ENCODE measurements at regions not wholly inside any gene's neighbourhood (a gene's known extent, or its start where the extent isn't known, plus 50 kb on each side); places are given as distances from the start of the nearest gene placed in this dataset.

GRCh38 chr5:107301999-107302398 lies 368.7 kb downstream of the EFNA5 start:
- H2AFZ ChIP-seq (ENCODE audit: insufficient read depth, low read depth, low read length, poor library complexity, severe bottlenecking), result no peak overlapping the region
- no peaks in the 10 kb centered on the region for H3K36me3 ChIP-seq (replicated peaks in 1 of 2; ENCODE audit: control extremely low read depth in 1 of 2, control insufficient read depth in 1 of 2, extremely low read depth in 1 of 2, insufficient read depth in 2 of 2, low read length in 1 of 2)
- Mint-ChIP-seq H3K4me1 (no peaks in the 10 kb centered on the region), H3K9me3 (ENCODE audit: insufficient read depth) (no peaks in the 10 kb centered on the region), H3K27ac (no peak overlapping the region), H3K4me3 (no peak overlapping the region), H3K27me3 (peaks cover 11% of the 10 kb centered on the region)
- no peak overlapping the region for H3K9ac ChIP-seq (ENCODE audit: low read length)
- H3K27me3 ChIP-seq (replicated peaks in 1 of 4; ENCODE audit: control extremely low read depth in 1 of 4, control insufficient read depth in 3 of 4, insufficient read depth in 4 of 4, low read length in 3 of 4), result peaks cover 0 to 3% (median 0%) of the 10 kb centered on the region in 4 experiments
- CTCF ChIA-PET, result no interaction called here
- no peak overlapping the region for H3K4me3 ChIP-seq (ENCODE audit: control extremely low read depth in 1 of 5, extremely low read depth in 1 of 5, insufficient read depth in 1 of 5, low read depth in 2 of 5, low read length in 4 of 5)
- TF ChIP-seq CTCF (IDR thresholded peaks at IDR 0.05), result no peak
- no peak for TF ChIP-seq EZH2 (IDR thresholded peaks at IDR 0.05; ENCODE audit: borderline replicate concordance, insufficient read depth, low read depth, low read length, poor library complexity, severe bottlenecking)
- no peak overlapping the region for H3K4me2 ChIP-seq (replicated peaks; ENCODE audit: low read depth, low read length, poor library complexity, severe bottlenecking)
- no CpG with 5 or more reads among the region's 3 CpGs for WGBS (ENCODE audit: insufficient coverage)
- DNase-seq (no peak), ATAC-seq (ENCODE audit: low read depth) (no peak)
- intact Hi-C loops (cut with micrococcal nuclease), result no loop called here
- H3K27ac ChIP-seq (ENCODE audit: low read length in 2 of 2), result no peak overlapping the region
- no peaks in the 10 kb centered on the region for H4K20me1 ChIP-seq (ENCODE audit: control insufficient read depth, insufficient read depth, low read length, poor library complexity, severe bottlenecking)
- H3K9me3 ChIP-seq (ENCODE audit: control extremely low read depth in 1 of 3, control insufficient read depth in 2 of 3, insufficient read depth in 1 of 3, low read length in 2 of 3), result no peaks in the 10 kb centered on the region
- POLR2A ChIA-PET, result no interaction called here
- H3K4me1 ChIP-seq (ENCODE audit: control insufficient read depth in 2 of 2, insufficient read depth in 2 of 2, low read length in 2 of 2), result no peaks in the 10 kb centered on the region
- no peaks in the 10 kb centered on the region for H3K79me2 ChIP-seq (ENCODE audit: control insufficient read depth, insufficient read depth, low read length)

GRCh38 chr5:107300721-107301327 lies 369.9 kb downstream of the EFNA5 start:
- no peak overlapping the region for H3K4me3 Mint-ChIP-seq
- no peaks in the 10 kb centered on the region for H3K4me1 Mint-ChIP-seq
- Histone ChIP-seq H3K36me3 (replicated peaks in 1 of 2; ENCODE audit: control extremely low read depth in 1 of 2, control insufficient read depth in 1 of 2, extremely low read depth in 1 of 2, insufficient read depth in 2 of 2, low read length in 1 of 2) (no peaks in the 10 kb centered on the region), H3K4me2 (replicated peaks; ENCODE audit: low read depth, low read length, poor library complexity, severe bottlenecking) (no peak overlapping the region), H3K4me1 (ENCODE audit: control insufficient read depth in 2 of 2, insufficient read depth in 2 of 2, low read length in 2 of 2) (peaks cover 0 to 5% of the 10 kb centered on the region in 2 donors), H3K27ac (ENCODE audit: low read length in 2 of 2) (no peak overlapping the region), H2AFZ (ENCODE audit: insufficient read depth, low read depth, low read length, poor library complexity, severe bottlenecking) (no peak overlapping the region), H3K79me2 (ENCODE audit: control insufficient read depth, insufficient read depth, low read length) (no peaks in the 10 kb centered on the region), H3K9me3 (ENCODE audit: control extremely low read depth in 1 of 3, control insufficient read depth in 2 of 3, insufficient read depth in 1 of 3, low read length in 2 of 3) (no peaks in the 10 kb centered on the region), H4K20me1 (ENCODE audit: control insufficient read depth, insufficient read depth, low read length, poor library complexity, severe bottlenecking) (no peaks in the 10 kb centered on the region), H3K4me3 (ENCODE audit: control extremely low read depth in 1 of 5, extremely low read depth in 1 of 5, insufficient read depth in 1 of 5, low read depth in 2 of 5, low read length in 4 of 5) (no peak overlapping the region), H3K27me3 (replicated peaks in 1 of 4; ENCODE audit: control extremely low read depth in 1 of 4, control insufficient read depth in 3 of 4, insufficient read depth in 4 of 4, low read length in 3 of 4) (peaks cover 0 to 6% (median 0%) of the 10 kb centered on the region in 4 experiments), H3K9ac (ENCODE audit: low read length) (no peak overlapping the region)
- H3K27me3 Mint-ChIP-seq, result peaks cover 11% of the 10 kb centered on the region
- ChIA-PET CTCF (no interaction called here), POLR2A (no interaction called here)
- intact Hi-C loops (cut with micrococcal nuclease), result no loop called here
- no peak overlapping the region for H3K27ac Mint-ChIP-seq
- DNase-seq (no peak), ATAC-seq (ENCODE audit: low read depth) (no peak)
- TF ChIP-seq EZH2 (IDR thresholded peaks at IDR 0.05; ENCODE audit: borderline replicate concordance, insufficient read depth, low read depth, low read length, poor library complexity, severe bottlenecking) (no peak), CTCF (IDR thresholded peaks at IDR 0.05) (no peak)
- no CpG with 5 or more reads among the region's 5 CpGs for WGBS (ENCODE audit: insufficient coverage)
- H3K9me3 Mint-ChIP-seq (ENCODE audit: insufficient read depth), result no peaks in the 10 kb centered on the region
